Fibroblast of peridontal ligament (primary cell): ENCODE measurements at regions not wholly inside any gene's neighbourhood (a gene's known extent, or its start where the extent isn't known, plus 50 kb on each side); places are given as distances from the start of the nearest gene placed in this dataset.

Experiments
- DNase-seq: peaks from one replicate; pipeline ENCODE4 v3.0.0-alpha.2; 2010; ENCODE audit errors: extremely low read depth

- DNase-seq: no peak
Observed at GRCh38 chr11:104594228-104594958, 303.9 kb downstream of the CASP12 start.

- DNase-seq: no peak
Observed at GRCh38 chr11:104588970-104589369, 309.3 kb downstream of the CASP12 start.

- DNase-seq: no peak
Observed at GRCh38 chr11:104588446-104588845, 309.8 kb downstream of the CASP12 start.

- DNase-seq: no peak
Observed at GRCh38 chr11:104584823-104585222, 313.4 kb downstream of the CASP12 start.

GRCh38 chr11:104583857-104584256 is 314.4 kb downstream of the CASP12 start:
- DNase-seq: peak; percentile 10

- no peak for DNase-seq
Observed at GRCh38 chr11:104582431-104582830, 315.8 kb downstream of the CASP12 start.

DNA sequence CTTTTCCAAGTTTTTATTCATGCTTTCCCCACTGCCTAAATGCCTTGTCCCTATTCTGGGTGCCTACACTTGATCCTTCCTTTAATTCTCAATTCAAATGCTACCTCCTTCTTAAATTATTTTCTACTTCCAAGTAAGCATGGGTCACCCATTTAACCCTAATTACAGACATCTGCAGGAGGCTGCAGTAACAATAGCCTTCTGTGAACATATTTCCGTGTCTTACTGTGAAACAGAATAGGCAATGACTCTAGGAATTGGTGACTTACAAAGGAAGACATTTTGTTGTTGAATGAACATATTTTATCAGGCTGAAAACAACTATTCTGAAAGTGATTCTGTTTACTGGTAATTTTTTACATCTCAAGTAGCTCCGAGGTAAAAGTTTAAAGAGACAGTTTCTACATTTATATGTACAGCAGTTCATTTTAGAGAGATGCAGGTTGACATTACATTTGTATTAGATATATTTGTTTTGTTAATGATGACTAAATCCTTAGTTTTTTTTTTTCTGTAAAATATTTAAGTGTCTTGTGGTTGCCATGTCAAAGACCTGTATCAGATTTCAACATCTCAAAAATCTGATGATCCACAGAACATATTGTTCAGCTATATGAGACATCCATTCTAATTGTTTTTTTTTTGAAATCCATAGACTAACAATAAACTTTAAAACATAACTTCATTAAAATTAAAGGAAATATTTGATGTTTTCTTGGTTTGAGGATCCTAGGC is 316.8 kb downstream of the CASP12 start:
- peak; percentile 8 for DNase-seq

DNA sequence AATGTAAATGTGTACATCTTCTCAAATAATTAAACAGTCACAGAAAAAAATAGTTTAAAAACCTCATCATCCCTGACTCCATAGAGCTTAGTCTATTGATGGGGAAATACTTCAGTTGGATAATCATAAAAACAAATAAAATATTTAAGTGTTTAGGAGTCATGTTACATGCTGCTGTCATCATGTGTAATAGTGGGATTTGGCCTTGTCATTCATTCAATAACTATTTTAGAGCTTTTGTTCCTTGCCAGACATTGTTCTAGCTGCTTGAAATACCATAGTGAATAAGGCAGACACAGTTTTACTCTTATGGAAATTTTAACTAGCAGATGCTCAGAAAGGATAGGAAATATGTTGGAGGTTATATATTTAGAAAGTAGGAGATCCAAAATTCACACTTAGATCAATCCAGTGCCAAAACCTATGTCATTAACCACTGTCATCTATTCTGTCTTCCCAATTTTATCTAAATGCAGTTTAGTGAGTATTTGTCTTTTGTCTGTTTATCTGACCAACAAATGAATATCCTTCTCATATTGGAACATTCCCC is 324.7 kb downstream of the CASP12 start:
- DNase-seq: peak; percentile 34

DNA sequence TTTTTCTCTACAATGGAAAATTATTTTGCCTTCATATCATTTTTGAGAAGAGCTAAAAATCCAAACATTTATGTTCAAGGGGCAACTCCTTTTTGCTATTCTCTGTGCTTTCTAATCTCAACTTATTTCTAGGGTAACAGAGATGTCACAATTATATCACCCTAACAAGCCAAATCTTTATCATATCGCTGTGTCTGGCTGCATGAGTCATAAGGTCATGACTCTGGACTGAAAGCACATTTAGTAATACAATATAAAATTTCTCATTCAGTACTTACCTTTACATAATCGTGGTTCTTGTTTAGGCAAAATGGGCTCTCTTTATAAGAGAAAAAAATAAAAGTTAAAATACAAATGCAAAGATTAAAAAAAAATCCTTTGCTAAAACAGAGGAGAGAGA is 326.0 kb downstream of the CASP12 start:
- no peak for DNase-seq

DNA sequence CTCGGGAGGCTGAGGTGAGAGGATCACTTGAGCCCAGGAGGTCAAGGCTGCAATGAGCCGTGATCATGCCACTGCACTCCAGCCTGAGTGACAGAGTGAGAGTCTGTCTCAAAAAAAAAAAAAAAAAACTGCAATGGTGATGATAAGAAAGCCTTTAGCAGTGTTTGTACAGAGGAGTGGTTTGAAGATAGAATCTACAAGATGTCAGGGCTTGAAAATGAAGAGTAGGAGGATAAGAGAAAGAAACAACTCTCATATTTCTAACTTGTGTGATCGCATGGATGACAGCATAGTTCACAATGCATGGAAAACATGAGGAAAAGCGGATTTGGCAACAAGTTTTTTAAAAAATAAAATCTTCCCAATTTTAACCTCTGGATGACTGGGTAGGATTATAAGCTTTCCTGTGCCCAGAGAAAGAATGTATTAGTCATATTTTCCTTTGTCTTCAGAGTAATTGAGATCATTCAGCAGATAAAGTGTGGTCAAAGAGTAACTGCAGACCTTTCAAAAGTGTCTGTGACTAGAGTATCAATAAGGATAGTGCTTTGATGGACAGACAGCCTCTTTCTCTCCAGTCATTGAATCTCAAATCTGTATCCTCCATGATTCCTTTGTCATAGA is 328.1 kb downstream of the CASP12 start:
- DNase-seq: no peak

- no peak for DNase-seq
Observed at GRCh38 chr11:104565583-104565961, 332.7 kb downstream of the CASP12 start.

- DNase-seq: no peak
Observed at GRCh38 chr11:104564921-104565582, 333.2 kb downstream of the CASP12 start.

GRCh38 chr11:104556606-104557301 is 341.5 kb downstream of the CASP12 start:
- DNase-seq: no peak

GRCh38 chr11:104549019-104549418 is 349.2 kb downstream of the CASP12 start:
- DNase-seq: no peak

- no peak for DNase-seq
Observed at GRCh38 chr11:104547996-104548661, 350.1 kb downstream of the CASP12 start.

- no peak for DNase-seq
Observed at GRCh38 chr11:104546501-104546900, 351.8 kb downstream of the CASP12 start.

GRCh38 chr11:104541701-104542100 is 356.6 kb downstream of the CASP12 start:
- DNase-seq: no peak

DNA sequence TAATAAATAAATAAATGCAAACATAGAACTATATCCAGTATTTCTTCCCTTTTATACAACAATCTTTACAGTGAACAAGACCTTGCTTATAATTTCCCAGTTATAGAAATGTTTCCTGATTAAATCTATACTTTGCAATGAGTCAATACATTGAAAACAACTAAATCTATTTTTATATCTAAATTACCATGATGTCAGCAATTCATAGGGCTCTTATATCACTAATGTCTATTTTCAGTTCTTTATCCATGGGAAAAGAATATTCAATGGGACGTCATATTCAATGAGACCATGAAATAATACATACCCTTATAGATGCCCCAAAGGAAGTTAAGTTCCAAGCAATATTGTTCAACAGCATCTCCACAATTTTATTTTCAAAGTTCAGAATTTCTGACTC is 359.9 kb downstream of the CASP12 start:
- no peak for DNase-seq

DNA sequence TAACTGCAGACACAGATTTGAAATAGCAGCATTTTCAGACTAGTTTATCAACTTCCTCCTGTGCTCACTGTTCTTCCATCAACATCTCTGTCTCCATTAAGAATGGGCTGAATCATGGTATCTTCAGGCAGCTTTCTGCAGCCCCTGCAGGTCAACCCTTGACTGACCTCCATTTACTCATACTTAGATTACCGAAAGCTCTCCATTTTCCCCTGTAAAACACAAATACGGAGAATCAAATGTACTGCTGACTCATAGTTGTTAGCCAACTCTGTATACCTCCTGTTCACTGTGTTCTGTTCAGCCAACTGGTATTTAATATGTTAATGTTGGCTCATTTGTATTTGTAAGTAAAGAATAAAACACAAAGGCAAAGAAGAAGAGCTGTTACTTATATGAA is 364.0 kb downstream of the CASP12 start:
- DNase-seq: peak; percentile 35

GRCh38 chr11:104531894-104532293 is 366.4 kb downstream of the CASP12 start:
- DNase-seq: no peak

- DNase-seq: no peak
Observed at GRCh38 chr11:104531075-104531474, 367.1 kb upstream of the PDGFD start.
